Activated naive CD8-positive, alpha-beta T cell treated with anti-CD3 and anti-CD28 coated beads, Interleukin-2, amount 10 ng/mL, durations not matched to agents 7 days and 5 days (primary cell): ENCODE measurements at regions not wholly inside any gene's neighbourhood (a gene's known extent, or its start where the extent isn't known, plus 50 kb on each side); places are given as distances from the start of the nearest gene placed in this dataset.

Experiments used
- ATAC-seq: fragments of 150-1000 bp; cut with Tn5 transposase; one replicate; pipeline ENCODE4 v1.10.0; 2021; ENCODE audit warnings: low read depth, moderate library complexity
- POLR2A ChIA-PET: fragments of 350-600 bp; sonication (Branson Sonifier 250); formaldehyde crosslinking; loops from one replicate; lab custom pipeline; 2021; ENCODE audit warnings: antibody characterized with exemption; lab: Charles Lee
- DNase-seq: peaks from one replicate; pipeline ENCODE4 v3.0.0; 2021
- H3K27ac Mint-ChIP-seq: one replicate; pipeline ENCODE4 v1.8.0; 2022; ENCODE audit warnings: mild to moderate bottlenecking, mixed read lengths
- H3K27me3 Mint-ChIP-seq: one replicate; pipeline ENCODE4 v1.8.0; 2022; ENCODE audit warnings: mild to moderate bottlenecking, moderate library complexity, mixed read lengths
- H3K36me3 Mint-ChIP-seq: one replicate; pipeline ENCODE4 v1.8.0; 2021; ENCODE audit warnings: mild to moderate bottlenecking, mixed read lengths
- H3K4me1 Mint-ChIP-seq: one replicate; pipeline ENCODE4 v1.8.0; 2021; ENCODE audit warnings: mixed read lengths
- H3K4me3 Mint-ChIP-seq: one replicate; pipeline ENCODE4 v1.8.0; 2022; ENCODE audit warnings: mild to moderate bottlenecking, moderate library complexity, mixed read lengths
- H3K9me3 Mint-ChIP-seq: one replicate; pipeline ENCODE4 v1.8.0; 2021; ENCODE audit warnings: mixed read lengths

DNA sequence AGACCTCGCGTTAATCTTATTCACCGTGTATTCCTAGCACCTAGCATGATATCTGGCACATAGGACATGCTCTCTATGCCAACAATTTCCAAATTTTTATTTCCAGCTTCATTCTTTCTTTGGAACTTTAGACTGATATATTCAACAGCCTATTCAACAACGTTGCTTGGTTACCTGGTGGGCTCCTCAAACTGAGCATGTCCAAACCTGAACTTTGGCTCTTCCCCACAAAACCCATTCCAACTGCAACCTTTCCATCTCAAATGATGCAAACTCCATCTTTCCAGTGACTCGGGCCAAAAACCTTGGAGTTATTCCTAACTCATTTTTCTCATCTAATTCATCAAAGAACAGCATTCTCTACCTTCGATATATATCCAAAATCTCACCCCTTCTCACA, 525.2 kb downstream of the AGTPBP1 start:
- no peak for DNase-seq
- no peak overlapping the region for H3K4me3 Mint-ChIP-seq
- POLR2A ChIA-PET = no interaction called here
- H3K27ac Mint-ChIP-seq = no peak overlapping the region
- H3K4me1 Mint-ChIP-seq = no peaks in the 10 kb centered on the region
- H3K36me3 Mint-ChIP-seq = no peaks in the 10 kb centered on the region
- H3K9me3 Mint-ChIP-seq = no peaks in the 10 kb centered on the region
- peaks cover 10% of the 10 kb centered on the region for H3K27me3 Mint-ChIP-seq
- no peak for ATAC-seq

DNA sequence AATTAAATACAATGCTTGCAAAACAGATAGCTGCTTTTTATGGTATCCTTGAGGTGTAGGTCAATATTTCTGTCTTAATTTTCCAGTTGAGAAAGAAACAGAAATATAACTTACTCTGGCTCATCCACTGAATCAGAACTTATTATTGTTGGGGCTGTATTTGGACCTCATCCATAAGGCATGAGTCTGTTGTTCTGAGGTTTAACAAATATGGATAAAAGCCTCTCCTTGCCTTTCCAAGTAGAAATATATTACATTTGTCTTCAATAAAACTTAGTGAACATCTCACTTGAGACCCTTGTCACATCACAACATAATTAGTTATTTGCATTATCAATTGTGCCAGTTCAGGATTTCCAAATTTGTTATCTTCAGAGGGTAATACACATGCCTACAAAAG, 525.8 kb downstream of the AGTPBP1 start:
- POLR2A ChIA-PET = no interaction called here
- Mint-ChIP-seq H3K36me3 (no peaks in the 10 kb centered on the region), H3K4me1 (no peaks in the 10 kb centered on the region), H3K27me3 (peaks cover 10% of the 10 kb centered on the region), H3K27ac (no peak overlapping the region), H3K4me3 (no peak overlapping the region), H3K9me3 (no peaks in the 10 kb centered on the region)
- DNase-seq (no peak), ATAC-seq (no peak)

DNA sequence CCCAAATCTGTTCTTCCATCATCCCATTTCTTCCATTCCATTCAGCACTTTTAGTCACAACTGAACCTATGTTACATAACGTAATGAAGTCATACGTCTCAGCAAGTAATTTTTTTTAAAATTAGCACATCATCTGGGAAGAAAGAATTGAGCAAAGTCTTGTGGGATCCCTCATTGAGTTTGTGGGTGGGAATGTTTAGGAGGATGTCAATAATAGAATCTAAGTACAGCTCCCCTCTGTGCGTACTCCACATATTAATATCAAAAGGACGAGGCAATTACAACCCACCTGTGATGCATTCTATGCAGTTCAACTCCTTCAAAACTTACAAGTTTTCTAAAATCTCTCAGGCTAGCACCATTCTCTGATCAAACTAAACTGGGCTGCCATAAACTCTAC, 526.3 kb downstream of the AGTPBP1 start:
- Mint-ChIP-seq H3K27me3 (peaks cover 10% of the 10 kb centered on the region), H3K4me3 (no peak overlapping the region), H3K4me1 (no peaks in the 10 kb centered on the region), H3K36me3 (no peaks in the 10 kb centered on the region), H3K27ac (no peak overlapping the region), H3K9me3 (no peaks in the 10 kb centered on the region)
- DNase-seq (no peak), ATAC-seq (no peak)
- POLR2A ChIA-PET = no interaction called here

- H3K27ac Mint-ChIP-seq = no peak overlapping the region
- POLR2A ChIA-PET = no interaction called here
- no peaks in the 10 kb centered on the region for H3K9me3 Mint-ChIP-seq
- no peaks in the 10 kb centered on the region for H3K4me1 Mint-ChIP-seq
- H3K4me3 Mint-ChIP-seq = no peak overlapping the region
- H3K36me3 Mint-ChIP-seq = no peaks in the 10 kb centered on the region
- no peak for ATAC-seq
- peaks cover 10% of the 10 kb centered on the region for H3K27me3 Mint-ChIP-seq
- DNase-seq = no peak
Observed at GRCh38 chr9:85213650-85214607, 527.8 kb downstream of the AGTPBP1 start.

GRCh38 chr9:85212887-85213286, 528.9 kb downstream of the AGTPBP1 start:
- no peak overlapping the region for H3K4me3 Mint-ChIP-seq
- no peak for ATAC-seq

DNA sequence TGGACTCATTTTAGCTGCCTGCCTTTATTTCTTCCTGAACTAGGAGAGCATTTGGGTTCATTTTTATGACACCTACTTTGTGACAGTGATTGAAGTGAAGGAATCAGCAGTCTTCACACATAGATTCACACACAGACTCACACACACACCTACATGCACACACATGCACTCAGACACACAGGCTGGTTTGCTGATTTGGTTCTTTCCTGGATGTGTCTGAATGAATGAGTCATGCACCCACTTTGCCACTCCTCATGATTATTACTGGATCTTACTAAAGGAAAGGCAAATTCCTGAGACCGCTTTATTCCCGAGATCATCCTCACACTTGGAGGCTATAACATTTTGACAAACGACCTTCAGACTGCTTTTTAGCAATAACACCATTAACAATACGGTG, 529.5 kb downstream of the AGTPBP1 start:
- Mint-ChIP-seq H3K27me3 (peaks cover 10% of the 10 kb centered on the region), H3K9me3 (no peaks in the 10 kb centered on the region), H3K4me1 (no peaks in the 10 kb centered on the region), H3K36me3 (no peaks in the 10 kb centered on the region), H3K4me3 (no peak overlapping the region), H3K27ac (no peak overlapping the region)
- no peak for DNase-seq
- ATAC-seq = no peak
- POLR2A ChIA-PET = no interaction called here

More at GRCh38 chr9:85212887-85213286, 528.9 kb downstream of the AGTPBP1 start:
- no peak overlapping the region for H3K27ac Mint-ChIP-seq
- peaks cover 10% of the 10 kb centered on the region for H3K27me3 Mint-ChIP-seq
- POLR2A ChIA-PET = no interaction called here
- H3K36me3 Mint-ChIP-seq = no peaks in the 10 kb centered on the region
- no peaks in the 10 kb centered on the region for H3K9me3 Mint-ChIP-seq
- H3K4me1 Mint-ChIP-seq = no peaks in the 10 kb centered on the region
- no peak for DNase-seq

DNA sequence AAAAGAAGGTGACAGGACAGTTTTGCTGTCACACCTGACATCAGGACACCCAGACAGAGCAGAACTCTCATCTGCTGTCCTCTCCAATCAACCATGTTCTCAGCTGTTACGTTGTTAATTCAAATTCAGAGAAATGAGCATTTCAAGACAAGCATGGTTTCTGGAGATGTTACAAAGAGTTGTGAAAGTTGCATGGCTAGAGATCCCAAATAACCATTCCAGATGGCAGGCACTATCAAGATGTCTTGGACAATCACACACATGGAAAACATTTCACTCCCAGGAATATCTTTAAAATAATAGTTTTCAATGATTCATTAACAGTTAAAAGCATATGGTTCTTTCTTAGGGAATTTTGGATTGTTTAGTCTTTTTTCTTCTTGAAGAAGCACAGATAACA, 533.1 kb downstream of the AGTPBP1 start:
- no peaks in the 10 kb centered on the region for H3K36me3 Mint-ChIP-seq
- peaks cover 4% of the 10 kb centered on the region for H3K27me3 Mint-ChIP-seq
- no peak overlapping the region for H3K4me3 Mint-ChIP-seq

DNA sequence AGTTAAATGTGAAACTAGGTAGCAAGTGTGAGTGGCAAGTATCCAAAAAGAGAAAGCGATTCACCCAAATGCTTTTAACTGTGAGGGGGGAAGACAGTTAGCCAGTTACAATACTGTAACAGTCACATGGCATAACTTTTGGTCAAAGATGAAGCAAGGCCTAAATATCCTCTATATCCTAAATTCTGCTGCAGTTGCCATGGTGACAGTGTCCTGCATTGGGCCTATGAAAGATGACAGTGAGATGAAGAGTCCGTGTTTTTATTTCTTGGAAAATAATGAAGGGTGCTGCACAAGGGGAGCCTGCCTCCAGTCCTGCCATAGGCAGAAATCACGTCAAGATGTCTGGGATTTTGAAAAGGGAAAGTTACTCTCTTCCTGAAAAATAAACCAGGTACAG, 534.6 kb downstream of the NTRK2 start:
- Mint-ChIP-seq H3K4me3 (no peak overlapping the region), H3K4me1 (no peaks in the 10 kb centered on the region), H3K27ac (no peak overlapping the region), H3K9me3 (no peaks in the 10 kb centered on the region), H3K27me3 (no peaks in the 10 kb centered on the region), H3K36me3 (no peaks in the 10 kb centered on the region)
- POLR2A ChIA-PET = no interaction called here
- ATAC-seq (no peak), DNase-seq (no peak)

More for the DNA sequence above, 533.1 kb downstream of the AGTPBP1 start:
- DNase-seq (no peak), ATAC-seq (no peak)
- POLR2A ChIA-PET = no interaction called here
- Mint-ChIP-seq H3K9me3 (no peaks in the 10 kb centered on the region), H3K27ac (no peak overlapping the region), H3K4me1 (no peaks in the 10 kb centered on the region)

GRCh38 chr9:85202596-85202995, 533.1 kb downstream of the NTRK2 start:
- no peak for ATAC-seq
- Mint-ChIP-seq H3K9me3 (no peaks in the 10 kb centered on the region), H3K4me3 (no peak overlapping the region), H3K36me3 (no peaks in the 10 kb centered on the region), H3K4me1 (no peaks in the 10 kb centered on the region), H3K27ac (no peak overlapping the region), H3K27me3 (no peaks in the 10 kb centered on the region)
- no peak for DNase-seq
- POLR2A ChIA-PET = no interaction called here

DNA sequence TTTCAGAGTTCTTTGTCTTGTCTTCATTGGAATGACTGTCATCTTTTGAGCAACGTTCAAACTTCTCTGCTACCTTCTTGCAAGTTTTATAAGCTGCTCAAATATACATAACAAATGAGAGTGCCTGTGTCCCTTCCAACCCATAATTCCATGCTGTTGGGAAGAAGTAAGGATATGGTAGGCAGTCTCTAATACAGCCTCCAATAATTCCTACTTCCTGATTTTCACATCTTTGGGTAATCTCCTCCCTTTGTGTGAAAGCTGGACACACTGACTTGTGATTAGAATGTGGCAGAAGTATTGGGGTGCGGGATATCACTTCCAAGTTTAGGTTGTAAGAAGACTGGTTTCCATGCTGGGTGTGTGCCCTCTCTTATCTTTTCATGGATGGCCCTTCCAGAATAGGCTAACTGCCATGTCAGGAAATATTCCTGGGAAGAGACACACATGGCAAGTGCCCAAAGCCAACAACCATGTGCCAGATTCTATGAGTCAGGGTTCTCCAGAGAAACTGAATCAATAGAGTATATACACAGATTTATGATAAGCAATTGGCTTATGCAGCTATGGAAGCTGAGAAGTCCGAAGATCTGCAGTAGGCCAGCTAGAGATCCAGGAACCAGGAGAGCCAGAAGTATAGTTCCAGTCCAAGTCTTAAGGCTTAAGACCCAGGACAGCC, 531.3 kb downstream of the NTRK2 start:
- H3K27ac Mint-ChIP-seq = no peak overlapping the region
- no peaks in the 10 kb centered on the region for H3K36me3 Mint-ChIP-seq
- no peak overlapping the region for H3K4me3 Mint-ChIP-seq
- no peaks in the 10 kb centered on the region for H3K9me3 Mint-ChIP-seq
- no peak for ATAC-seq
- POLR2A ChIA-PET = no interaction called here
- H3K4me1 Mint-ChIP-seq = no peaks in the 10 kb centered on the region
- H3K27me3 Mint-ChIP-seq = no peaks in the 10 kb centered on the region
- DNase-seq = no peak

GRCh38 chr9:85199866-85200495, 530.5 kb downstream of the NTRK2 start:
- no peak for DNase-seq
- H3K27ac Mint-ChIP-seq = no peak overlapping the region
- peaks cover under 1% of the 10 kb centered on the region for H3K9me3 Mint-ChIP-seq
- no peaks in the 10 kb centered on the region for H3K4me1 Mint-ChIP-seq
- ATAC-seq = no peak
- no peaks in the 10 kb centered on the region for H3K36me3 Mint-ChIP-seq
- no peaks in the 10 kb centered on the region for H3K27me3 Mint-ChIP-seq
- POLR2A ChIA-PET = no interaction called here
- H3K4me3 Mint-ChIP-seq = no peak overlapping the region

DNA sequence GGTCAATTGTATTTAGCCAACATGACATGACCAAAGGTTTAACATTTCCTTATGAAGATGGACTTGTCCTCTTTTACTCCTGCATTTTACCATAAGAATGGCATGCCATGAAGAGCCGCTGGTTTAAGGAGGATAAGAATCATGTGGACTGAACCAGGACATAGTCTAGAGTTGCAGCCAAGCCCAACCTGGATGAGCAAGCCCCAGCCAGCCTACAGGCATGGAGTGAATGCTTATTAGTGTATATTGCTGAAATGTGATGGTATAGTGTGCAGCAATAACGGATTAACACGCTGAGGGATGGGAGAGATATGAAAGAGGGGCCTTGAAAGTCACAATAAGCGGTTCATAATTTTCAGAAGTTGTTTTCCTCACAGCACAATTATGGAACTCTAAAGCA, 523.2 kb downstream of the NTRK2 start:
- no peak overlapping the region for H3K4me3 Mint-ChIP-seq
- H3K27me3 Mint-ChIP-seq = no peaks in the 10 kb centered on the region
- ATAC-seq = no peak
- no peak overlapping the region for H3K27ac Mint-ChIP-seq
- no peaks in the 10 kb centered on the region for H3K36me3 Mint-ChIP-seq
- H3K4me1 Mint-ChIP-seq = no peaks in the 10 kb centered on the region
- POLR2A ChIA-PET = no interaction called here
- no peak for DNase-seq
- peaks cover 2% of the 10 kb centered on the region for H3K9me3 Mint-ChIP-seq

GRCh38 chr9:85186218-85186585, 516.7 kb downstream of the NTRK2 start:
- ATAC-seq (no peak), DNase-seq (no peak)
- H3K9me3 Mint-ChIP-seq = no peaks in the 10 kb centered on the region
- POLR2A ChIA-PET = no interaction called here
- H3K36me3 Mint-ChIP-seq = no peaks in the 10 kb centered on the region
- H3K4me3 Mint-ChIP-seq = no peak overlapping the region
- no peaks in the 10 kb centered on the region for H3K27me3 Mint-ChIP-seq
- no peak overlapping the region for H3K27ac Mint-ChIP-seq
- H3K4me1 Mint-ChIP-seq = no peaks in the 10 kb centered on the region
